Stimulated activated memory B cell treated with anti-CD40 and anti-IgM and Interleukin-4, amounts not matched to agents 10 μg/mL and 1 μg/mL and 100 μg/mL, for 72 hours (primary cell): ENCODE measurements at regions not wholly inside any gene's neighbourhood (a gene's known extent, or its start where the extent isn't known, plus 50 kb on each side); places are given as distances from the start of the nearest gene placed in this dataset.
"Not testable (repeated sequence)": the region's sequence is repeated elsewhere in the genome, so short reads cannot be mapped to it uniquely, and the experiment has no call there.

Experiments
- ATAC-seq: fragments of 150-1000 bp; cut with Tn5 transposase; 2 replicates; pipeline ENCODE4 v1.10.0; 2021
- H3K27ac Mint-ChIP-seq: one replicate; pipeline ENCODE4 v1.8.0; 2022; ENCODE audit warnings: mild to moderate bottlenecking, mixed read lengths
- H3K27me3 Mint-ChIP-seq: one replicate; pipeline ENCODE4 v1.8.0; 2022; ENCODE audit warnings: mixed read lengths
- H3K36me3 Mint-ChIP-seq: one replicate; pipeline ENCODE4 v1.8.0; 2022; ENCODE audit warnings: mixed read lengths
- H3K4me1 Mint-ChIP-seq: one replicate; pipeline ENCODE4 v1.8.0; 2022; ENCODE audit warnings: mixed read lengths
- H3K4me3 Mint-ChIP-seq: one replicate; pipeline ENCODE4 v1.8.0; 2022; ENCODE audit warnings: mild to moderate bottlenecking, moderate library complexity, mixed read lengths
- H3K9me3 Mint-ChIP-seq: one replicate; pipeline ENCODE4 v1.8.0; 2022; ENCODE audit warnings: mixed read lengths

- Mint-ChIP-seq H3K4me1 (no peaks in the 10 kb centered on the region), H3K27me3 (no peaks in the 10 kb centered on the region), H3K36me3 (no peaks in the 10 kb centered on the region), H3K4me3 (no peak overlapping the region), H3K9me3 (peaks cover 7% of the 10 kb centered on the region), H3K27ac (no peak overlapping the region)
- ATAC-seq = no peak
Measured at GRCh38 chr15:87477737-87478686, 778.5 kb downstream of the NTRK3 start.

GRCh38 chr15:87477026-87477425, 779.5 kb downstream of the NTRK3 start:
- Mint-ChIP-seq H3K4me1 (no peaks in the 10 kb centered on the region), H3K36me3 (no peaks in the 10 kb centered on the region), H3K27me3 (no peaks in the 10 kb centered on the region), H3K27ac (no peak overlapping the region), H3K4me3 (no peak overlapping the region), H3K9me3 (peaks cover 4% of the 10 kb centered on the region)
- ATAC-seq = no peak

DNA sequence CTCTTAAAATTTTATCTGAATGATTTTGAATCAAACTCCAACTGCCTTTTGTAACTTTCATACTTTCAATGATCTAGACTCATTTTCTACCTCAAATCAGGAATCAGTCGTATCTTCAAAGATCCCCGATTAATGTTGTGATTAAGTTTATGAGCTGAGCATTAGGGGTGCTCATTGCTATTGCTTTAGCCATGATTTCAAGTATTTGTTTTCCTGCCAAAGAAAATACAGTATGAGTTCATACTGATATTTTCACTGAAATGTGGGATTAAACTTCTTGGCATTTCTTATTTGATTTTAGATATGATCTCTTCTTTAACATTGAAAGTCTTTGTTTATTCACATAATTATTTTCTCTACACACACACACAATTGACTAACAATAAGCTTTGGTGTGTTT, 785.6 kb downstream of the NTRK3 start:
- Mint-ChIP-seq H3K27me3 (no peaks in the 10 kb centered on the region), H3K4me3 (no peak overlapping the region), H3K9me3 (peaks cover 6% of the 10 kb centered on the region), H3K4me1 (no peaks in the 10 kb centered on the region), H3K36me3 (no peaks in the 10 kb centered on the region), H3K27ac (no peak overlapping the region)
- ATAC-seq = no peak

DNA sequence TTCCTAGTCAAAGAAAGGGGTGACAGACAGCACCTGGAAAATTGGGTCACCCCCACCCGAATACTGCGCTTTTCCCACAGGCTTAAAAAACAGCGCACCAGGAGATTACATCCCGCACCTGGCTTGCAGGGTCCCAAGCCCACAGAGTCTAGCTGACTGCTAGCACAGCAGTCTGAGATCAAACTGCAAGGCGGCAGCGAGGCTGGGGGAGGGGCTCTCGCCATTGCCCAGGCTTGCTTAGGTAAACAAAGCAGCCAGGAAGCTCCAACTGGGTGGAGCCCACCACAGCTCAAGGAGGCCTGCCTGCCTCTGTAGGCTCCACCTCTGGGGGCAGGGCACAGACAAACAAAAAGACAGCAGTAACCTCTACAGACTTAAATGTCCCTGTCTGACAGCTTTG, 792.6 kb downstream of the NTRK3 start:
- not testable (repeated sequence) for H3K27ac Mint-ChIP-seq, H3K36me3 Mint-ChIP-seq, ATAC-seq, H3K4me3 Mint-ChIP-seq, H3K9me3 Mint-ChIP-seq, H3K4me1 Mint-ChIP-seq, H3K27me3 Mint-ChIP-seq

- no peaks in the 10 kb centered on the region for H3K4me1 Mint-ChIP-seq
- H3K4me3 Mint-ChIP-seq = no peak overlapping the region
- no peaks in the 10 kb centered on the region for H3K27me3 Mint-ChIP-seq
- no peak for ATAC-seq
- H3K36me3 Mint-ChIP-seq = no peaks in the 10 kb centered on the region
- H3K9me3 Mint-ChIP-seq = peaks cover 8% of the 10 kb centered on the region
- no peak overlapping the region for H3K27ac Mint-ChIP-seq
Measured at GRCh38 chr15:87461631-87462030, 794.9 kb downstream of the NTRK3 start.

GRCh38 chr15:87454860-87455259, 801.7 kb downstream of the NTRK3 start:
- peaks cover 12% of the 10 kb centered on the region for H3K9me3 Mint-ChIP-seq
- no peaks in the 10 kb centered on the region for H3K4me1 Mint-ChIP-seq

DNA sequence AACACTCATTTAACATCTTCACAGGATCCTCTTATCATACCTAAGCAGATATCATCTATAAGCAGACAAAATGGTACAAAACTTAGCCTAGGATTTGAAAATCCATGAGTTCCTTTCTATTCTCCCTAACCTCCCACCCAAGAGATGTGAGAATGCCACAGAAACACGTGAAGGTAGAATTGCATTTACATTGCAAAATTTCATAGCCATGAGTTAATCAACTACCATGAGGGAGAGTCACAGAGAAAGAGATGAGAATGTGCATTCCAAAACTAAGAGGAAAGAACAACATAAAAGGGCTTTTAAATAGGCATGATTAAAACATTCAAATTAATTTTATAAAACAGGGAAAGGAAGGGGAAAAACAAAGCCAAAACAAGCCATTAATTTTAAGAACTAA, 806.2 kb downstream of the NTRK3 start:
- Mint-ChIP-seq H3K4me1 (no peaks in the 10 kb centered on the region), H3K27me3 (no peaks in the 10 kb centered on the region), H3K27ac (no peak overlapping the region), H3K36me3 (no peaks in the 10 kb centered on the region), H3K4me3 (no peak overlapping the region), H3K9me3 (peaks cover 26% of the 10 kb centered on the region)
- no peak for ATAC-seq

More at GRCh38 chr15:87454860-87455259, 801.7 kb downstream of the NTRK3 start:
- no peaks in the 10 kb centered on the region for H3K36me3 Mint-ChIP-seq
- no peaks in the 10 kb centered on the region for H3K27me3 Mint-ChIP-seq
- no peak overlapping the region for H3K27ac Mint-ChIP-seq
- no peak for ATAC-seq
- no peak overlapping the region for H3K4me3 Mint-ChIP-seq

GRCh38 chr15:87439090-87439489, 817.4 kb downstream of the NTRK3 start:
- H3K27me3 Mint-ChIP-seq = no peaks in the 10 kb centered on the region
- no peaks in the 10 kb centered on the region for H3K9me3 Mint-ChIP-seq
- no peaks in the 10 kb centered on the region for H3K4me1 Mint-ChIP-seq
- H3K27ac Mint-ChIP-seq = no peak overlapping the region
- no peaks in the 10 kb centered on the region for H3K36me3 Mint-ChIP-seq
- no peak overlapping the region for H3K4me3 Mint-ChIP-seq
- ATAC-seq = no peak

GRCh38 chr15:87433871-87434270, 822.7 kb downstream of the NTRK3 start:
- Mint-ChIP-seq H3K27me3 (no peaks in the 10 kb centered on the region), H3K9me3 (no peaks in the 10 kb centered on the region), H3K4me3 (no peak overlapping the region), H3K36me3 (no peaks in the 10 kb centered on the region), H3K27ac (no peak overlapping the region), H3K4me1 (no peaks in the 10 kb centered on the region)
- ATAC-seq = no peak

GRCh38 chr15:87429754-87430153, 826.8 kb downstream of the NTRK3 start:
- no peak for ATAC-seq
- H3K27me3 Mint-ChIP-seq = no peaks in the 10 kb centered on the region
- H3K4me1 Mint-ChIP-seq = no peaks in the 10 kb centered on the region
- no peak overlapping the region for H3K27ac Mint-ChIP-seq
- H3K36me3 Mint-ChIP-seq = no peaks in the 10 kb centered on the region
- peaks cover 4% of the 10 kb centered on the region for H3K9me3 Mint-ChIP-seq
- H3K4me3 Mint-ChIP-seq = no peak overlapping the region

GRCh38 chr15:87420017-87420416, 836.5 kb downstream of the NTRK3 start:
- H3K36me3 Mint-ChIP-seq = no peaks in the 10 kb centered on the region
- H3K4me1 Mint-ChIP-seq = no peaks in the 10 kb centered on the region
- ATAC-seq = no peak
- no peaks in the 10 kb centered on the region for H3K27me3 Mint-ChIP-seq
- peaks cover 5% of the 10 kb centered on the region for H3K9me3 Mint-ChIP-seq
- no peak overlapping the region for H3K27ac Mint-ChIP-seq
- H3K4me3 Mint-ChIP-seq = no peak overlapping the region

- no peak for ATAC-seq
- Mint-ChIP-seq H3K36me3 (no peaks in the 10 kb centered on the region), H3K27ac (no peak overlapping the region), H3K27me3 (no peaks in the 10 kb centered on the region), H3K4me1 (no peaks in the 10 kb centered on the region), H3K4me3 (no peak overlapping the region), H3K9me3 (peaks cover 5% of the 10 kb centered on the region)
Measured at GRCh38 chr15:87419344-87419743, 837.2 kb downstream of the NTRK3 start.

DNA sequence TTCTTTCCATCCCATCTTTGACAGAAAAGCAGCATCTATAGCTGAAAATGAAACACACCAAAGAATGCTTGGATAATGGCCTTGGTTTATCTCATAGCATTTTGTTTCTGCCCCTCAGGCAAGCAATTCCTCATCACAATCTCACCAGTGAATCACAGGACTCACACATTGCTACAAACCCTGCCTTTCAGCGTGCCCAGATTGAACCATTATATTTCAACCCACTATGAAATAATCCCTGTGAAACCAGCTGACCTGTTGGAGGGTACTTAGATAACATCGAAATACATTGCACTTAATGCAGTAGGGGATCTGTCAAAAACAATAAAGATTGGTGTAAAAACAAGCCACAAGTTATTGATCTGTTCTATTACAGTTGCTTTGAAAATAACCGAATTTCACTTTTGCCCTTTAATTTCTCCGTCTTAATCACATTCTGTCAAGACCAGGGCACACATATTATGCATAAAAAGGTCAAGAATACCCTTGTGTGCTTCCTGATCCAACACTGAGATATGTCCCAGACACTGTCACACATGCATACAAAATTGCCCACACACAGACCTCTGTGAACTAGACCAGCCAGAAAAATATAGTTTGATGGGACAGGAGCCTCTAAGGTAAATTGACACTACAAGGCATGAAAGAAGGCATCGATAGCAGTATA, 839.8 kb downstream of the NTRK3 start:
- Mint-ChIP-seq H3K36me3 (no peaks in the 10 kb centered on the region), H3K27me3 (no peaks in the 10 kb centered on the region)

DNA sequence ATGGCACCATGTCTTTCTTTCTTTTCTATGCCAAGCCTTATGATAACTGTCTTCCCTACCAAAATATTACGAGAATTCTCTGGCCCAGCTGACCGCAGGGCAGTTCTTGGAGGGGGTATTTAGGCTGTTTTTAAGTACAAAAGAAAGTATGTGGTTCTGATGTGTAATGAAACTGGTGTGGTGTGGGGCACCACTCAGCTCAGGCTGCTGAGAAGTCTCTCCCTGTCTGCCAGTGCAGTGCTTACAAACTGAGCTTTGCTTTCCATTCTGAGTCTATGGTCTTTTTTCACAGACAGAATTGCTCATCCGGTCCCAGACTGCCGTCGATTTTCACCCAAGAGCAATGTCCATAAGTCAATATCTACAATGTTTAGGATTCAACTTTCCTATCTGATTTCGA, 847.6 kb downstream of the NTRK3 start:
- H3K9me3 Mint-ChIP-seq = no peaks in the 10 kb centered on the region
- ATAC-seq = no peak
- H3K4me1 Mint-ChIP-seq = no peaks in the 10 kb centered on the region
- no peak overlapping the region for H3K27ac Mint-ChIP-seq
- no peaks in the 10 kb centered on the region for H3K27me3 Mint-ChIP-seq
- no peak overlapping the region for H3K4me3 Mint-ChIP-seq
- H3K36me3 Mint-ChIP-seq = no peaks in the 10 kb centered on the region

More for the DNA sequence above, 839.8 kb downstream of the NTRK3 start:
- H3K9me3 Mint-ChIP-seq = peaks cover 5% of the 10 kb centered on the region
- ATAC-seq = no peak
- H3K4me1 Mint-ChIP-seq = no peaks in the 10 kb centered on the region
- H3K27ac Mint-ChIP-seq = no peak overlapping the region
- H3K4me3 Mint-ChIP-seq = no peak overlapping the region

- H3K4me1 Mint-ChIP-seq = no peaks in the 10 kb centered on the region
Measured at GRCh38 chr15:87403973-87404372, 852.6 kb downstream of the NTRK3 start.

GRCh38 chr15:87401973-87402372, 854.6 kb downstream of the NTRK3 start:
- H3K4me3 Mint-ChIP-seq = no peak overlapping the region
- H3K27ac Mint-ChIP-seq = no peak overlapping the region

More at GRCh38 chr15:87403973-87404372, 852.6 kb downstream of the NTRK3 start:
- Mint-ChIP-seq H3K27me3 (no peaks in the 10 kb centered on the region), H3K4me3 (no peak overlapping the region), H3K36me3 (no peaks in the 10 kb centered on the region), H3K9me3 (peaks cover 6% of the 10 kb centered on the region), H3K27ac (no peak overlapping the region)
- ATAC-seq = no peak

More at GRCh38 chr15:87401973-87402372, 854.6 kb downstream of the NTRK3 start:
- no peaks in the 10 kb centered on the region for H3K4me1 Mint-ChIP-seq
- no peak for ATAC-seq
- H3K9me3 Mint-ChIP-seq = peaks cover 6% of the 10 kb centered on the region
- H3K27me3 Mint-ChIP-seq = no peaks in the 10 kb centered on the region
- no peaks in the 10 kb centered on the region for H3K36me3 Mint-ChIP-seq
